MM.1S (cell line): ENCODE measurements at regions not wholly inside any gene's neighbourhood (a gene's known extent, or its start where the extent isn't known, plus 50 kb on each side); places are given as distances from the start of the nearest gene placed in this dataset.

Experiments
- DNase-seq: peaks from one replicate; pipeline ENCODE4 v3.0.0-alpha.2; 2015
- H2AFZ ChIP-seq: fragments of 300-600 bp; sonication (generic); 2 replicates; pipeline ENCODE4 v1.6.0; 2016; ENCODE audit warnings: antibody characterized with exemption, low read length
- H3F3A ChIP-seq: fragments of 300-600 bp; sonication (generic); 2 replicates; pipeline ENCODE4 v1.6.1; 2016; ENCODE audit warnings: mild to moderate bottlenecking, antibody characterized with exemption, low read length, moderate library complexity, mixed read lengths; ENCODE audit not compliant: insufficient read depth
- H3K27ac ChIP-seq: fragments of 300-600 bp; sonication (generic); 2 replicates; pipeline ENCODE4 v1.5.1; 2016; ENCODE audit warnings: mild to moderate bottlenecking, low read length
- H3K27me3 ChIP-seq: fragments of 300-600 bp; sonication (generic); replicated peaks from 2 replicates; pipeline ENCODE4 v1.6.0; 2016; ENCODE audit warnings: low read length; ENCODE audit not compliant: insufficient read depth
- H3K36me3 ChIP-seq: fragments of 300-600 bp; sonication (generic); replicated peaks from 2 replicates; pipeline ENCODE4 v1.6.1; 2016; ENCODE audit warnings: mild to moderate bottlenecking, low read length, mixed read lengths; ENCODE audit not compliant: insufficient read depth
- H3K4me1 ChIP-seq: fragments of 300-600 bp; sonication (generic); 2 replicates; pipeline ENCODE4 v1.6.1; 2016; ENCODE audit warnings: low read length, mixed read lengths
- H3K4me2 ChIP-seq: fragments of 300-600 bp; sonication (generic); 2 replicates; pipeline ENCODE4 v1.6.0; 2016; ENCODE audit warnings: low read depth, low read length
- H3K4me3 ChIP-seq: fragments of 300-600 bp; sonication (generic); 2 replicates; pipeline ENCODE4 v1.5.1; 2016; ENCODE audit warnings: low read length, mixed read lengths
- H3K79me2 ChIP-seq: fragments of 300-600 bp; sonication (generic); 2 replicates; pipeline ENCODE4 v1.6.1; 2016; ENCODE audit warnings: mixed run types, low read length, mixed read lengths
- H3K9ac ChIP-seq: fragments of 300-600 bp; sonication (generic); 2 replicates; pipeline ENCODE4 v1.6.1; 2016; ENCODE audit warnings: low read length, mixed read lengths
- H3K9me2 ChIP-seq: fragments of 300-600 bp; sonication (generic); replicated peaks from 2 replicates; pipeline ENCODE4 v1.6.1; 2016; ENCODE audit warnings: mild to moderate bottlenecking, low read length, mixed read lengths; ENCODE audit not compliant: insufficient read depth
- H3K9me3 ChIP-seq: fragments of 300-600 bp; sonication (generic); replicated peaks from 2 replicates; pipeline ENCODE4 v1.6.1; 2016; ENCODE audit warnings: mild to moderate bottlenecking, low read length, mixed read lengths; ENCODE audit not compliant: insufficient read depth
- H4K20me1 ChIP-seq: fragments of 300-600 bp; sonication (generic); 2 replicates; pipeline ENCODE4 v1.6.1; 2016; ENCODE audit warnings: mild to moderate bottlenecking, low read length, moderate library complexity, mixed read lengths; ENCODE audit not compliant: insufficient read depth
- EZH2 ChIP-seq: fragments of 300-600 bp; sonication (generic); optimal IDR thresholded peaks from 2 replicates; pipeline ENCODE3; 2017; ENCODE audit warnings: low read depth, mild to moderate bottlenecking, antibody characterized with exemption, low read length, mixed read lengths
- EZH2phosphoT487 ChIP-seq: fragments of 300-600 bp; sonication (generic); IDR thresholded peaks from 2 replicates; pipeline ENCODE4 v1.6.1; 2018; ENCODE audit warnings: antibody characterized with exemption, low read length
- TF ChIP-seq, protein P1 (sequence below): fragments of 300-600 bp; sonication (generic); IDR thresholded peaks from 2 replicates; pipeline ENCODE4 v1.5.1; 2016; ENCODE audit warnings: antibody characterized with exemption, low read length, mixed read lengths

DNA sequence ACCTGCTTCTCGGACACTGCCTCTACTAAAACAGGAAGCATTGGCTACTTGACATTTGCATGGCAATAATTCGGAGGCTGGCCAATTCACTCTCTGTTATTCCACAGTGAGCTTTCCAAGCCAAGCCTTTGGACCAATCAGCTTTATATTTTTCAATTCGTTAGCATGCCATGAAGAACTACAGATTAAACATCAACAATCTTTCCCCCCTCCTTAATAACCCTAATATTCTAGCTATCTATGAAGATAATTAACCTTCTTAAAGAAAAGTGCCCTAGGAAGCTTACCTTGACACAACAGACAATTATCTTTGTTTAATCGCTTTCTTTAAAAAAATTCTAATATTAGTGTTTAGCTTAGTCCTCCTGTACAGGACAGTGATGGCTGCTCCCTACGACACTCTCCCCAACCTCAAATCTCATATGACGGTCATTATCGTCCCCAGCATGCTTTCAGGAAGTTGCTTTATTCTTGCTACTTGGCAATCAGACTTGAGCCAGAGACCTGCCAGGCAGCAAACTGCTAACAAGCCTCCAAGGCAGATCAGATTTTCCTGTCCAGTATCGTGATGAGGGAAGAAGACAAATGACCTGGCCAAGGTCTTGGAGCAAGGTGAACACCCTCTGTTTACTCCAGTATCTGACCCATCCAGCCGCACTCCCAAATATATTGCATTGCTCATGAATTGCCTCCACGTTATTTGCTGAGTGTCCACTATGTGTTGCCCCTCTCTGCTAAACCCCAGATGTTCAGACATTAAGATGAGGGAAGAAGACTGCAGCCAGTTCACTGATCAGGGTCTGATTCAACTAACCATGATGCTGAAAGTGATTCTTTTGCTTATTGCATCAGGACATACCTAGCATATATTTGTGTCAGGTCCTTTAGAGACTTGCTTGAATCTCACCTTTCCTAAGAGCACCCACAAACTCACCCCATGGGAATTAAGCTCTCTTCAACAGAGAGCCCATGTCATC lies 68.1 kb upstream of the LPP start:
- Histone ChIP-seq H3K4me2 (no peak overlapping the region), H3K9me2 (no peaks in the 10 kb centered on the region), H3K4me3 (no peak overlapping the region), H3K4me1 (no peaks in the 10 kb centered on the region), H3F3A (no peaks in the 10 kb centered on the region), H3K9ac (no peak overlapping the region), H3K9me3 (no peaks in the 10 kb centered on the region), H3K27me3 (no peaks in the 10 kb centered on the region), H3K36me3 (no peaks in the 10 kb centered on the region), H4K20me1 (no peaks in the 10 kb centered on the region), H3K79me2 (no peaks in the 10 kb centered on the region), H2AFZ (no peak overlapping the region), H3K27ac (no peak overlapping the region)
- peak; percentile 4 for DNase-seq
- TF ChIP-seq, protein P1, sequence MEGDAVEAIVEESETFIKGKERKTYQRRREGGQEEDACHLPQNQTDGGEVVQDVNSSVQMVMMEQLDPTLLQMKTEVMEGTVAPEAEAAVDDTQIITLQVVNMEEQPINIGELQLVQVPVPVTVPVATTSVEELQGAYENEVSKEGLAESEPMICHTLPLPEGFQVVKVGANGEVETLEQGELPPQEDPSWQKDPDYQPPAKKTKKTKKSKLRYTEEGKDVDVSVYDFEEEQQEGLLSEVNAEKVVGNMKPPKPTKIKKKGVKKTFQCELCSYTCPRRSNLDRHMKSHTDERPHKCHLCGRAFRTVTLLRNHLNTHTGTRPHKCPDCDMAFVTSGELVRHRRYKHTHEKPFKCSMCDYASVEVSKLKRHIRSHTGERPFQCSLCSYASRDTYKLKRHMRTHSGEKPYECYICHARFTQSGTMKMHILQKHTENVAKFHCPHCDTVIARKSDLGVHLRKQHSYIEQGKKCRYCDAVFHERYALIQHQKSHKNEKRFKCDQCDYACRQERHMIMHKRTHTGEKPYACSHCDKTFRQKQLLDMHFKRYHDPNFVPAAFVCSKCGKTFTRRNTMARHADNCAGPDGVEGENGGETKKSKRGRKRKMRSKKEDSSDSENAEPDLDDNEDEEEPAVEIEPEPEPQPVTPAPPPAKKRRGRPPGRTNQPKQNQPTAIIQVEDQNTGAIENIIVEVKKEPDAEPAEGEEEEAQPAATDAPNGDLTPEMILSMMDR = no peak
- TF ChIP-seq EZH2phosphoT487 (no peak), EZH2 (no peak)

DNA sequence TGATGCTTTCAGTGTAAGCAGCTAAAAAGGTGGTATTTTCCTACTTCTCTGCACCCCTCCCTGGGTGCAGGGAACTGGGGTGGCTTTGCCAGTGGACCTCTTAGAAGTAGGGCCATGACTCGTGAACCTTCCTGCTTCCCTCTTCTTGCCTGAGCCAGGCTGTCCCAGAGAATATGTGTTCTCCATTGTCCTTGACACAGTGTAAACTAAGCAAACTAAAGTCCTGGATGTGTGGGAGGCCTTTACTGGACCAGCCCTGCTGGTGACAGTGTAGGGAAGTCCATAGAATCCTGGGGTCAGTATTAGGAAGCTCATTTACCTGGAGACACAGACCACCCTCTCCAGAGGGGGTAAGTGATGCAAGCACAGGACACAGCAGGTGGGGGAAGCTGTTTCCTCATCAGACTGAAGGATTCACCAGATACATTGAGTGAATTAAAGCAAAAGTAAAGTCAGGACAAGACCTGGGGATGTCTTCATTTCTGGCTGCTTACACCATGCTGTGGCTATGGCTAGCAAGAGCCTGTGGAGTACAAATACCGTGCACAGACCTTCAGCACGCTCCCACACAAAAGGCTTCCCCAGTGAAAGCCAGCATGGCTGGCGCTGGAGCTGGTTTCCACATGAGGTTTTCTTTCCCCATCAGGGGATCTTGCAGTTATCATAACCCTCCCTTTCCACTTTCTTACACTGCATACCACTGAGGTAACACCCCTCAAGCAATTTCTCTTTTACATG lies 64.8 kb upstream of the LPP start:
- no peaks in the 10 kb centered on the region for H3K9me2 ChIP-seq
- no peaks in the 10 kb centered on the region for H3K27me3 ChIP-seq
- no peaks in the 10 kb centered on the region for H3K36me3 ChIP-seq
- TF ChIP-seq EZH2 = no peak
- TF ChIP-seq EZH2phosphoT487 = no peak
- TF ChIP-seq, protein P1 = no peak
- H3K4me3 ChIP-seq = no peak overlapping the region
- no peaks in the 10 kb centered on the region for H3K4me1 ChIP-seq
- no peak overlapping the region for H2AFZ ChIP-seq
- H3K9ac ChIP-seq = no peak overlapping the region
- no peak for DNase-seq
- H3K4me2 ChIP-seq = no peak overlapping the region
- no peaks in the 10 kb centered on the region for H3K9me3 ChIP-seq
- H3K79me2 ChIP-seq = no peaks in the 10 kb centered on the region
- no peaks in the 10 kb centered on the region for H4K20me1 ChIP-seq
- no peak overlapping the region for H3K27ac ChIP-seq
- H3F3A ChIP-seq = no peaks in the 10 kb centered on the region

GRCh38 chr3:188090620-188091309 lies 63.2 kb upstream of the LPP start:
- Histone ChIP-seq H3K9ac (no peak overlapping the region), H3F3A (no peaks in the 10 kb centered on the region), H3K9me2 (no peaks in the 10 kb centered on the region), H3K4me3 (no peak overlapping the region), H3K27me3 (no peaks in the 10 kb centered on the region), H3K4me1 (no peaks in the 10 kb centered on the region), H3K9me3 (no peaks in the 10 kb centered on the region), H3K27ac (no peak overlapping the region), H2AFZ (no peak overlapping the region), H3K79me2 (no peaks in the 10 kb centered on the region), H3K4me2 (no peak overlapping the region), H4K20me1 (no peaks in the 10 kb centered on the region), H3K36me3 (no peaks in the 10 kb centered on the region)
- DNase-seq = peak; percentile 2
- no peak for TF ChIP-seq EZH2
- TF ChIP-seq, protein P1 = no peak
